NCI-H146 treated with DMSO at 0.1 percent for 48 hours (cell line): ENCODE measurements at regions not wholly inside any gene's neighbourhood (a gene's known extent, or its start where the extent isn't known, plus 50 kb on each side); places are given as distances from the start of the nearest gene placed in this dataset.

Source experiments
- DNase-seq: peaks from one replicate; lab custom pipeline; 2025; ENCODE audit not compliant: unreplicated experiment; lab: John Stamatoyannopoulos, UW

- no peak for DNase-seq
Observed at GRCh38 chr5:141778683-141779082, 96.7 kb upstream of the ARAP3 start.

DNA sequence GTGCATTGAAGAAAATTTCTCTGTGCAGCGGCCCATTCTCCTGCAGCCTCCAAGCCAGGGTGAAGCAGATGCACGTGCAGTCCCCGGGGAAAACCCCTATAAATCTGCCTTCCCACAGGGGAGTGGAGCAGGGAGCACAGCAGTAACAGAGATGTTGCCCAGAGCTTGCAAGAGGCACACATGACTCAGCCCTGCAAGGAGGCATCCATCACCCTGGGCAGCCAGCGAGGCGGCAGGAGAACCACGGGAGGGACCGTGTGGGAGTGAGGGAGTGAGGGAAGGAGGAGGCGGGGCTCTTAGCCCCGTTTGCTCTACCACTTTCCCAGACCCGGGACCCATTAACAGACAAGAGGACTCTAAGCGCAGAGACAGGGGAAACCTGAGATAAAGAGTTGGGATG, 96.2 kb upstream of the ARAP3 start:
- DNase-seq, result no peak

GRCh38 chr5:141777711-141778110, 95.7 kb upstream of the ARAP3 start:
- DNase-seq, result no peak

DNA sequence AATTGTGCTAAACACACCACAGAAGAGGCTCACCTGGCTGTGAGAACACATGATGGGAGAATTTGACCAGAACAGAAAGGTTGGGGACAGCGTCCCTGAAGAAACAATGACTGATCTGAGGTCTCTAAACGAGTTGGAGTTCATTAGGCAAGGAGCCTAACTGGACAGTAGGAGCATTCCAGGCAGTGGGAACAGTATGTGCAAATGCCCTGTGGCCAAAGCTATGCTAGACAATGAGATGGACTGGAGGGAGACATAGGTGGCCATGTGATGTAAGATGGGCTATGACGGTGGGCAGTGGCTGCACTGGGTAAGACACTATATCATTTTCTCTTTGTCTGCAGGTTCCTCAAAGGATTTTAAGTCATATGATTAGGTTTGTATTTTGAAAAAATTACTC, 95.1 kb upstream of the ARAP3 start:
- DNase-seq, result no peak

GRCh38 chr5:141773779-141774562, 91.9 kb upstream of the ARAP3 start:
- DNase-seq, result no peak

- no peak for DNase-seq
Observed at GRCh38 chr5:141772281-141772680, 90.3 kb upstream of the ARAP3 start.

DNA sequence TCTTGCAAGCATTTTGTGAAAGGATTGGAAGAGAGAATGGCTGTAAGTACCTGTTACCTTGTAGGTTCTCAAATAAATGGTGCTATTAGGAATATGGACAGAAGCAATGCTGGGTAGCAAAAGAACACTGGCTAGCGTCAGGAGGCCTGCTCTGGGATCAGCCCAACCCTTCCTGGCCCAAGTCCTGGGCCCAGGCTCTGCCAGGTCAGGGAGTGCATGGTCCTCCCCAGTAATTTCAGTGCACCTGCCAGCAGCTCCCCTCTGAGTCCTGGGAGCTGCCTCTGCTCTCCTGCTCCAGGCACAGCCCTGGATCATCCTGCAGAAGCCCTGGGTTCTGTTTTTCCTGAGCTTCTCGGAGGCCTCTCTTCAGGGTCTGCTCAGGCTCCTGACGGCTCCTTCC, 89.5 kb upstream of the ARAP3 start:
- no peak for DNase-seq

- DNase-seq, result no peak
Observed at GRCh38 chr5:141771031-141771430, 89.0 kb upstream of the ARAP3 start.

GRCh38 chr5:141769671-141770070, 87.6 kb upstream of the ARAP3 start:
- DNase-seq, result no peak

- no peak for DNase-seq
Observed at GRCh38 chr5:141767671-141768070, 85.6 kb upstream of the ARAP3 start.

DNA sequence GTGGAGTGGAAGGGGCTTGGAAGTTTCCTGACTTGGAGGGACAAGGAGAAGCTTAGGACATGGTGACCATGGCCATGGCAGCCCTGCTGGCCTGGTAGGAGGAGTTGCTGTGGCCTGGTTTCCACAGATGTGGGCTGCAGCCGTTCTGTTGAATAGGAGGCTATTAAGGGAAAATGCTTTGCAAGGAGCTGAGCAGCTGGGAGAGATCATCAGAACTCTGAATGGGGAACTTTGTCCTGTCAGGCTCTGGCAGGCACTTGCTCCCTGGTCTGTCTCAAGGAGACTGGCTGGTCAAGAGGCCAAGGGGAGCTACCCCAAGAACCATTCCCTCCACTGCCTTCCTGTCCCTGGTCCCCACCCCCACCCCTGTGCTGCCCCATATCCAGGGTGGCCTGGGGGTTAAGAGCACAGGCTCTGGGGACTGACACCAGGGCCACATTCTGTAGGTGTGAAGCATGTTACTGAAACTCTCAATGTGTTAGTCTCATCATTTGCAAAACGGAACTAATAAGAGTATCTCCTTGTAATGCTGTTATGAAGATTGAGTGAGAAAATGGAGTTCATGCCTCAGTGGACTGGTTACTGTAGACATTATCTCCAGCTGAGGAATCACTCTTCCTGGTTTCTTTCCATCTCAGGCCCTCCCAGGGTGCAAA, 84.0 kb upstream of the ARAP3 start:
- DNase-seq, result no peak

- DNase-seq, result peak; percentile 1
Observed at GRCh38 chr5:141763541-141763940, 81.5 kb upstream of the ARAP3 start.

DNA sequence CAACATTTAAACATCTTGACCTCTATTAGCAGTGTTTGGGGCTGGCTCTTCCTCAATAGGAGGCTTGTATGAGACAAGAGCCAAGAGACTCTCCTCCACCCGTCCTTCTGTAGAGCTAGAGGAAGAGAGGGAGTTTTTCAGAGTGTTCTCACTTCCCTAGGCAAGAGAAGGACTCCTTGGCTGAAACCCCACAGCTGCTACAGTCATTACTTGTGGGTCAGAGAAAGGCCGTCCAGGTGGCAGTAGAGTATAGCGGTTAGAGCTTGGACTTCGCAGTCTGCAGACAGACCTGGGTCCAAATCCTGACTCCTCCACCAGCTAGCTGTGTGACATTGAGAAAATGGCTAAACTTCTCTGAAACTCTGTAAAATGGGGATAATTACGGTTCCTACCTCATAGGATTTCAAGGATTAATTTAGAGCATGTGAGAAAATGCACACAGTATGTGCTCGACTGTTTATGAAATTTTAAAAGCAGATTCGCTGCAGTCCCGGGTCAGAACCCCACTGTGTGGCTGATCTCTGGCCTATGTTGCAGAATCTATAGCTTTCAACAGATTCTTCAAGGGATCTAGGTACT, 80.8 kb upstream of the ARAP3 start:
- DNase-seq, result no peak

DNA sequence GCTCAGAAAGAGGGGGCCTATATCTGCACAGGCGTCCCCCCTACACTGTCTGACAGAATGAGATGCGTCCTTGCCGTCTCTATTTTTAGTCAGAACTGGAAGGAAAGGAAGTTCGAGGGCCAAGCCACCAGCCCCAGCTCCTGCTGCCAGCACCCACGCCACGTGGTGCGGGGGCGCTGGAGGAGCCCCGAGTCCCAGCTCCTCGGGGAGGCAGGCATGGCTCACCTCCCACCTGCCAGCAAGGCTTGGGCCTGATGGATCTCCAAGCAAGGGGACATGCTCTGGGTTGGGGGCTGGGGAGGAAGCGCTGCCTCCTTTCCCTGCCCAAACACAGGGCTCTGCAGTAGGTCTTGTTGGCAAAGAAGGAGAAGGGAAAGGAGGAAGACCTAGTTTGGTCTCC, 80.3 kb upstream of the ARAP3 start:
- DNase-seq, result no peak

GRCh38 chr5:141760753-141761152, 78.7 kb upstream of the ARAP3 start:
- no peak for DNase-seq

DNA sequence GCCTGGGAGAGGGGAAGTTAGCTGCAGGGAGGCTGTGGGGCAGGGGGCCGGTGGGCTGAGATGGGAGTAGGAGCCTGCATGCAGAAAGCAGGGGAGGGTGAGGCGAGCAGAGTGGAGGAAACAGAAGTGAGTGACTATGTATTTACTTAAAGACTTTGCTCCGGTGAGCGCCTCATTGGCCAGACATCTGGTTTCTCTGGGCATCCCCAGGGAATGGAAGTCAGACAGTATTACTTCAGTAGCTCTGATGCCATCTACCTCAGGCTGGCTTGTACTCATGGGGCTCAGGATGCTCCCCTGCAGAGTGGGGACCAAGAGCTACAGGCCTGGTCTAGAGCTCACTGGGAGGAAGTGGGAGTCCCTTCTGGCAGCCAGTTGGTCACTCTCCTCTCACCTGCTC, 78.2 kb upstream of the ARAP3 start:
- DNase-seq, result no peak

GRCh38 chr5:141758310-141758998, 76.4 kb upstream of the ARAP3 start:
- DNase-seq, result no peak

- DNase-seq, result peak; percentile 2
Observed at GRCh38 chr5:141757402-141757801, 75.4 kb upstream of the ARAP3 start.

DNA sequence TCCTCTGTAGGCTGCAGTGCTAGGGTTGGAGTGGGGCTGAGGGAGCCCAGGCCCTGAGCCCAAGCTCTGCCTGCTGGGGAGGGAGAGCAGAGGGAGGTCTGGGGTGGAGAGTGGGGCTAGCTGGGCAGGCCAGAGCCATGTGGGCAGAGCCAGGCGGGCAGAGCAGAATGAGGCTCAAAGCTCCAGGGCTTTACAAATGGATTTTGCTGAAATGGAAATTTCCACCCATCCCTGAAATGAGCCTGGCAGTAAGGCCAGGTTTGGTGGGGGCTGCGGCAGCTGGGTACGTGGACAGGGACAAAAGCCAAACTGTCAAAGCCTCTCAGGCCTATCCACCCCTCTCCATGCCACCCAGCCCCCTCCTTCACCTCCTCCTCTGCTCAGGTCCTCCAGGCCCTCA, 74.2 kb upstream of the ARAP3 start:
- DNase-seq, result no peak

GRCh38 chr5:141753971-141754713, 72.1 kb upstream of the ARAP3 start:
- DNase-seq, result no peak
